GM23338 (cell line): ENCODE measurements at regions not wholly inside any gene's neighbourhood (a gene's known extent, or its start where the extent isn't known, plus 50 kb on each side); places are given as distances from the start of the nearest gene placed in this dataset.

Experiments used
- ATAC-seq: fragments of 200-7000 bp; cut with Tn5 transposase; 3 replicates; pipeline ENCODE4 v1.9.1; 2020
- DNase-seq: peaks from one replicate; pipeline ENCODE4 v3.0.0-alpha.2; 2015; ENCODE audit warnings: low spot score
- H2AFZ ChIP-seq: fragments of 200-600 bp; sonication (generic); 2 replicates; pipeline ENCODE4 v1.8.0; 2016; ENCODE audit warnings: antibody characterized with exemption, mild to moderate bottlenecking, moderate library complexity
- H3F3A ChIP-seq: fragments of 200-600 bp; sonication (generic); replicated peaks from 2 replicates; pipeline ENCODE4 v1.8.0; 2017; ENCODE audit warnings: antibody characterized with exemption, mixed run types, low read depth
- H3K27ac ChIP-seq: fragments of 200-600 bp; sonication (generic); 2 replicates; pipeline ENCODE4 v1.6.1; 2016; ENCODE audit warnings: low read depth
- H3K27me3 ChIP-seq: fragments of 200-600 bp; sonication (generic); 2 replicates; pipeline ENCODE4 v1.8.0; 2016; ENCODE audit warnings: mild to moderate bottlenecking, mixed run types, moderate library complexity; ENCODE audit not compliant: insufficient read depth
- H3K36me3 ChIP-seq: fragments of 200-600 bp; sonication (generic); 2 replicates; pipeline ENCODE4 v1.8.0; 2016; ENCODE audit warnings: mild to moderate bottlenecking; ENCODE audit not compliant: insufficient read depth
- H3K4me1 ChIP-seq: fragments of 200-600 bp; sonication (generic); 2 replicates; pipeline ENCODE4 v1.8.0; 2016; ENCODE audit warnings: mild to moderate bottlenecking, moderate library complexity; ENCODE audit not compliant: insufficient read depth
- H3K4me2 ChIP-seq: fragments of 200-600 bp; sonication (generic); 2 replicates; pipeline ENCODE4 v1.7.1; 2017; ENCODE audit warnings: mixed run types
- H3K4me3 ChIP-seq: fragments of 200-600 bp; sonication (generic); 2 replicates; pipeline ENCODE4 v1.6.1; 2016; ENCODE audit warnings: mixed run types
- H3K79me2 ChIP-seq: fragments of 200-600 bp; sonication (generic); replicated peaks from 2 replicates; pipeline ENCODE4 v1.8.0; 2017; ENCODE audit warnings: mild to moderate bottlenecking; ENCODE audit not compliant: insufficient read depth
- H3K9me2 ChIP-seq: fragments of 200-600 bp; sonication (generic); 2 replicates; pipeline ENCODE4 v1.8.0; 2017; ENCODE audit not compliant: insufficient read depth
- H4K20me1 ChIP-seq: fragments of 200-600 bp; sonication (generic); replicated peaks from 2 replicates; pipeline ENCODE4 v1.8.0; 2017; ENCODE audit warnings: mild to moderate bottlenecking; ENCODE audit not compliant: insufficient read depth
- H3K27ac Mint-ChIP-seq: 2 replicates; pipeline ENCODE4 v1.8.0; 2020; ENCODE audit warnings: inconsistent platforms, mild to moderate bottlenecking, moderate library complexity, mixed read lengths
- H3K27me3 Mint-ChIP-seq: 3 replicates; pipeline ENCODE4 v1.8.0; 2022; ENCODE audit warnings: low read depth, mild to moderate bottlenecking, moderate library complexity, mixed read lengths, inconsistent platforms; ENCODE audit not compliant: insufficient read depth, poor library complexity
- H3K36me3 Mint-ChIP-seq: 3 replicates; pipeline ENCODE4 v1.8.0; 2021; ENCODE audit warnings: low read depth, mild to moderate bottlenecking, inconsistent platforms, moderate library complexity, mixed read lengths
- H3K4me1 Mint-ChIP-seq: 3 replicates; pipeline ENCODE4 v1.8.0; 2020; ENCODE audit warnings: mild to moderate bottlenecking, inconsistent platforms, mixed read lengths
- H3K4me3 Mint-ChIP-seq: 3 replicates; pipeline ENCODE4 v1.8.0; 2021; ENCODE audit warnings: moderate library complexity, mild to moderate bottlenecking, inconsistent platforms, mixed read lengths
- H3K9me3 Mint-ChIP-seq: 3 replicates; pipeline ENCODE4 v1.8.0; 2020; ENCODE audit warnings: moderate library complexity, mild to moderate bottlenecking, inconsistent platforms, mixed read lengths
- CREB1 ChIP-seq: fragments of 250-450 bp; sonication (Bioruptor Pico); IDR thresholded peaks from 2 replicates; pipeline ENCODE4 v1.5.0; 2020; ENCODE audit warnings: low read depth, mild to moderate bottlenecking, moderate library complexity
- CTCF ChIP-seq, 2 experiments: fragments of 200-600 bp in 1 of 2; sonication (generic) in 1 of 2; conservative IDR thresholded peaks; 2 replicates each; pipeline versions ENCODE4 v1.5.1 to v1.6.1; 2016 to 2017; ENCODE audit warnings: antibody characterized with exemption in 2 of 2, low read depth in 2 of 2, mild to moderate bottlenecking in 2 of 2, moderate library complexity in 1 of 2
- ETS1 ChIP-seq: IDR thresholded peaks from 2 replicates; pipeline ENCODE4 v1.6.1; 2016; ENCODE audit warnings: antibody characterized with exemption
- EZH2 ChIP-seq: fragments of 200-600 bp; sonication (generic); IDR thresholded peaks from one replicate; pipeline ENCODE4 v1.8.0; 2017; ENCODE audit warnings: antibody characterized with exemption, mild to moderate bottlenecking, low read depth; ENCODE audit not compliant: unreplicated experiment
- EZH2phosphoT487 ChIP-seq: fragments of 200-600 bp; sonication (generic); IDR thresholded peaks from one replicate; pipeline ENCODE4 v1.8.1; 2018; ENCODE audit warnings: antibody characterized with exemption; ENCODE audit not compliant: unreplicated experiment
- JUNB ChIP-seq: IDR thresholded peaks from one replicate; pipeline ENCODE4 v1.6.1; 2016; ENCODE audit warnings: antibody characterized with exemption; ENCODE audit not compliant: unreplicated experiment
- NANOG ChIP-seq: IDR thresholded peaks from 2 replicates; pipeline ENCODE4 v1.6.1; 2016; ENCODE audit warnings: antibody characterized with exemption, borderline replicate concordance
- POLR2AphosphoS5 ChIP-seq: IDR thresholded peaks from 2 replicates; pipeline ENCODE4 v1.6.1; 2016; ENCODE audit warnings: antibody characterized with exemption, low read depth
- REST ChIP-seq: IDR thresholded peaks from one replicate; pipeline ENCODE4 v1.6.1; 2018; ENCODE audit warnings: antibody characterized with exemption; ENCODE audit not compliant: unreplicated experiment
- STAT1 ChIP-seq: IDR thresholded peaks from one replicate; pipeline ENCODE4 v1.6.1; 2016; ENCODE audit warnings: antibody characterized with exemption; ENCODE audit not compliant: unreplicated experiment
- ZNF114 ChIP-seq: fragments of 250-450 bp; sonication (Bioruptor Pico); IDR thresholded peaks from 2 replicates; pipeline ENCODE4 v1.5.0; 2020; ENCODE audit warnings: mild to moderate bottlenecking, moderate library complexity
- ZNF331 ChIP-seq: fragments of 250-450 bp; sonication (Bioruptor Pico); IDR thresholded peaks from 2 replicates; pipeline ENCODE4 v1.5.0; 2020; ENCODE audit warnings: low read depth, mild to moderate bottlenecking, moderate library complexity
- ZNF462 ChIP-seq: fragments of 250-450 bp; sonication (Bioruptor Pico); IDR thresholded peaks from 2 replicates; pipeline ENCODE4 v1.5.0; 2020; ENCODE audit warnings: mild to moderate bottlenecking, moderate library complexity

- Histone ChIP-seq H3K4me2 (no peak overlapping the region), H4K20me1 (no peaks in the 10 kb centered on the region), H3K27ac (no peak overlapping the region), H3K4me1 (peaks cover 12% of the 10 kb centered on the region; the same call in 1 of the 2 replicates), H3K36me3 (no peaks in the 10 kb centered on the region), H3K79me2 (no peaks in the 10 kb centered on the region), H2AFZ (0 out of 2 replicates have a peak overlapping the region, but pooled peaks have one; percentile 57), H3F3A (no peaks in the 10 kb centered on the region), H3K9me2 (0 out of 2 replicates have a peak, but pooled peaks cover 3% of the 10 kb centered on the region), H3K27me3 (no peaks in the 10 kb centered on the region), H3K4me3 (no peak overlapping the region)
- H3K4me3 Mint-ChIP-seq: no peak overlapping the region
- H3K9me3 Mint-ChIP-seq: no peaks in the 10 kb centered on the region
- no peak for TF ChIP-seq JUNB
- TF ChIP-seq ZNF331: no peak
- TF ChIP-seq CREB1: no peak
- TF ChIP-seq ETS1: no peak
- no peak for TF ChIP-seq REST
- no peak for TF ChIP-seq CTCF (conservative IDR thresholded peaks at IDR 0.05; ENCODE audit: low read depth in 2 of 2)
- no peak for TF ChIP-seq EZH2phosphoT487
- no peak for TF ChIP-seq ZNF462 (CRISPR knock-in tag)
- no peak for TF ChIP-seq EZH2
- TF ChIP-seq STAT1: no peak
- no peak for TF ChIP-seq NANOG
- TF ChIP-seq POLR2AphosphoS5: no peak
- no peak for TF ChIP-seq ZNF114 (CRISPR knock-in tag)
- ATAC-seq: no peak
- H3K27ac Mint-ChIP-seq: no peak overlapping the region
- DNase-seq: no peak
- no peaks in the 10 kb centered on the region for H3K4me1 Mint-ChIP-seq
- no peaks in the 10 kb centered on the region for H3K27me3 Mint-ChIP-seq
- H3K36me3 Mint-ChIP-seq: no peaks in the 10 kb centered on the region
Observed at GRCh38 chr1:82048596-82048995, 247.9 kb downstream of the ADGRL2 start.
